CD4-positive, alpha-beta T cell (primary cell): ENCODE measurements at regions not wholly inside any gene's neighbourhood (a gene's known extent, or its start where the extent isn't known, plus 50 kb on each side); places are given as distances from the start of the nearest gene placed in this dataset.

ENCODE experiments used
- ATAC-seq: fragments of 200-7000 bp; cut with Tn5 transposase; one replicate; pipeline ENCODE4 v1.10.0; 2022; ENCODE audit warnings: mild to moderate bottlenecking; ENCODE audit not compliant: poor library complexity
- CTCF ChIA-PET: fragments of 350-600 bp; sonication (Branson Sonifier 250); formaldehyde crosslinking; loops from one replicate; lab custom pipeline; 2021; ENCODE audit warnings: antibody characterized with exemption, inconsistent platforms; lab: Charles Lee
- POLR2A ChIA-PET: fragments of 350-600 bp; sonication (Branson Sonifier 250); formaldehyde crosslinking; loops from one replicate; lab custom pipeline; 2021; ENCODE audit warnings: antibody characterized with exemption, inconsistent platforms; lab: Charles Lee
- DNase-seq, 14 experiments: peaks; one replicate each; pipeline ENCODE4 v3.0.0-alpha.2; 2013 to 2020; ENCODE audit warnings: mixed read lengths in 2 of 14
- H3K27ac ChIP-seq, 2 donors: one replicate each; pipeline versions ENCODE4 v1.5.1 to v1.7.0; 2013; ENCODE audit warnings: low read length in 2 of 2, low read depth in 1 of 2, mild to moderate bottlenecking in 1 of 2
- H3K27me3 ChIP-seq, 2 experiments: 1 replicate in 1 of 2; 2 replicates in 1 of 2; pipeline versions ENCODE4 v1.6.1 to v1.7.0; 2013; ENCODE audit warnings: low read length in 2 of 2, control low read depth in 1 of 2, mild to moderate bottlenecking in 1 of 2, moderate library complexity in 1 of 2; ENCODE audit not compliant: insufficient read depth in 2 of 2, control insufficient read depth in 1 of 2
- H3K36me3 ChIP-seq: one replicate; pipeline ENCODE4 v1.6.1; 2013; ENCODE audit warnings: low read length, control low read depth; ENCODE audit not compliant: insufficient read depth
- H3K4me1 ChIP-seq: one replicate; pipeline ENCODE4 v1.6.1; 2013; ENCODE audit warnings: low read length, control low read depth; ENCODE audit not compliant: insufficient read depth
- H3K4me3 ChIP-seq: one replicate; pipeline ENCODE4 v1.5.1; 2013; ENCODE audit warnings: mild to moderate bottlenecking, low read length, moderate library complexity
- H3K9me3 ChIP-seq, 2 experiments: 1 replicate in 1 of 2; 2 replicates in 1 of 2; pipeline versions ENCODE4 v1.6.1 to v1.7.0; 2013; ENCODE audit warnings: low read length in 2 of 2, mild to moderate bottlenecking in 2 of 2, control low read depth in 1 of 2, moderate library complexity in 1 of 2; ENCODE audit not compliant: control insufficient read depth in 1 of 2, insufficient read depth in 1 of 2
- H3K27ac Mint-ChIP-seq: one replicate; pipeline ENCODE4 v1.8.0; 2020; ENCODE audit warnings: mixed read lengths
- H3K27me3 Mint-ChIP-seq: one replicate; pipeline ENCODE4 v1.8.0; 2021; ENCODE audit warnings: mixed read lengths
- H3K36me3 Mint-ChIP-seq: one replicate; pipeline ENCODE4 v1.8.0; 2021; ENCODE audit warnings: low read depth, mixed read lengths
- H3K4me1 Mint-ChIP-seq: one replicate; pipeline ENCODE4 v1.8.0; 2021; ENCODE audit warnings: low read depth, mixed read lengths
- H3K4me3 Mint-ChIP-seq: one replicate; pipeline ENCODE4 v1.8.0; 2020; ENCODE audit warnings: mild to moderate bottlenecking, mixed read lengths
- H3K9me3 Mint-ChIP-seq: one replicate; pipeline ENCODE4 v1.8.0; 2020; ENCODE audit warnings: mixed read lengths
- intact Hi-C, 2 experiments: fragments of 100-400 bp; cut with DNase I in 1 of 2; cut with micrococcal nuclease in 1 of 2; formaldehyde crosslinking; loops; one replicate each; pipeline versions ENCODE4 v1.15.1 to v1.9.0; 2023 to 2025; cut with DNase I, micrococcal nuclease
- TF ChIP-seq, protein P1 (sequence below): fragments of 200-600 bp; IDR thresholded peaks from one replicate; pipeline ENCODE4 v1.8.0; 2022; ENCODE audit warnings: antibody characterized with exemption, mild to moderate bottlenecking

- Mint-ChIP-seq H3K27me3 (peaks cover 18% of the 10 kb centered on the region), H3K27ac (no peak overlapping the region), H3K4me3 (no peak overlapping the region), H3K36me3 (no peaks in the 10 kb centered on the region), H3K9me3 (no peaks in the 10 kb centered on the region), H3K4me1 (no peaks in the 10 kb centered on the region)
- intact Hi-C loops: no loop called here
- CTCF ChIA-PET: no interaction called here
- TF ChIP-seq, protein P1, sequence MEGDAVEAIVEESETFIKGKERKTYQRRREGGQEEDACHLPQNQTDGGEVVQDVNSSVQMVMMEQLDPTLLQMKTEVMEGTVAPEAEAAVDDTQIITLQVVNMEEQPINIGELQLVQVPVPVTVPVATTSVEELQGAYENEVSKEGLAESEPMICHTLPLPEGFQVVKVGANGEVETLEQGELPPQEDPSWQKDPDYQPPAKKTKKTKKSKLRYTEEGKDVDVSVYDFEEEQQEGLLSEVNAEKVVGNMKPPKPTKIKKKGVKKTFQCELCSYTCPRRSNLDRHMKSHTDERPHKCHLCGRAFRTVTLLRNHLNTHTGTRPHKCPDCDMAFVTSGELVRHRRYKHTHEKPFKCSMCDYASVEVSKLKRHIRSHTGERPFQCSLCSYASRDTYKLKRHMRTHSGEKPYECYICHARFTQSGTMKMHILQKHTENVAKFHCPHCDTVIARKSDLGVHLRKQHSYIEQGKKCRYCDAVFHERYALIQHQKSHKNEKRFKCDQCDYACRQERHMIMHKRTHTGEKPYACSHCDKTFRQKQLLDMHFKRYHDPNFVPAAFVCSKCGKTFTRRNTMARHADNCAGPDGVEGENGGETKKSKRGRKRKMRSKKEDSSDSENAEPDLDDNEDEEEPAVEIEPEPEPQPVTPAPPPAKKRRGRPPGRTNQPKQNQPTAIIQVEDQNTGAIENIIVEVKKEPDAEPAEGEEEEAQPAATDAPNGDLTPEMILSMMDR: no peak
- DNase-seq: no peak
- Histone ChIP-seq H3K36me3 (no peaks in the 10 kb centered on the region), H3K27ac (no peak overlapping the region), H3K4me3 (no peak overlapping the region), H3K27me3 (peaks cover 3 to 14% of the 10 kb centered on the region in 2 experiments), H3K9me3 (peaks cover 5 to 7% of the 10 kb centered on the region in 2 experiments), H3K4me1 (no peaks in the 10 kb centered on the region)
- no peak for ATAC-seq
- POLR2A ChIA-PET: no interaction called here
Observed at GRCh38 chr2:19416083-19416482, 57.7 kb upstream of the OSR1 start.

DNA sequence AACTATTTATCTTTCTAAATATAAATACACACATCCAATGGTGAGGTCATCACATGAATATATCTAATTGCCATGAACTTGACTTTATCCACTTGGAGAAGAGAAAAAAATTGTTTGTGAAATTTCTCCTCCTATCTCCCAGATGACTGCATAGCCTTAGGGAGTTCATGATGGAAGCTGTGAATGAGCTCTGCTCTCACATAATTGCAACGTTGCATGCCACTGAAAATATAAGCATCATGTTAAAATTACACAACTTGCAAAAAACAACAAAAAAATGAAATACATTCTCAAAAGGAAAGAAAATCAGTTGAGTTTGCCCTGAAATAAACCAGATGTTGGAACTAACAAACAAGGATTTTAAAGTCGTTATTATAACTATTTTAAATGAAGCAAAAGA lies 50.6 kb upstream of the OSR1 start:
- H3K36me3 Mint-ChIP-seq: no peaks in the 10 kb centered on the region
- Histone ChIP-seq H3K36me3 (no peaks in the 10 kb centered on the region), H3K9me3 (peaks cover 5 to 7% of the 10 kb centered on the region in 2 experiments), H3K27ac (no peak overlapping the region), H3K4me3 (no peak overlapping the region), H3K27me3 (peaks cover 0 to 8% of the 10 kb centered on the region in 2 experiments), H3K4me1 (no peaks in the 10 kb centered on the region)
- no peaks in the 10 kb centered on the region for H3K4me1 Mint-ChIP-seq
- ChIA-PET POLR2A (no interaction called here), CTCF (no interaction called here)
- intact Hi-C loops: no loop called here
- TF ChIP-seq, protein P1: no peak
- ATAC-seq (no peak), DNase-seq (no peak)
- H3K9me3 Mint-ChIP-seq: no peaks in the 10 kb centered on the region
- H3K27me3 Mint-ChIP-seq: peaks cover 33% of the 10 kb centered on the region
- no peak overlapping the region for H3K4me3 Mint-ChIP-seq
- no peak overlapping the region for H3K27ac Mint-ChIP-seq

- intact Hi-C loops: no loop called here
- Histone ChIP-seq H3K27ac (no peak overlapping the region), H3K27me3 (peaks cover 0 to 8% of the 10 kb centered on the region in 2 experiments), H3K9me3 (peaks cover 5 to 7% of the 10 kb centered on the region in 2 experiments), H3K36me3 (no peaks in the 10 kb centered on the region), H3K4me3 (no peak overlapping the region), H3K4me1 (no peaks in the 10 kb centered on the region)
- Mint-ChIP-seq H3K27me3 (peaks cover 37% of the 10 kb centered on the region), H3K36me3 (no peaks in the 10 kb centered on the region), H3K4me3 (no peak overlapping the region), H3K4me1 (no peaks in the 10 kb centered on the region), H3K9me3 (no peaks in the 10 kb centered on the region), H3K27ac (no peak overlapping the region)
- ATAC-seq: no peak
- ChIA-PET CTCF (no interaction called here), POLR2A (no interaction called here)
- TF ChIP-seq, protein P1: no peak
- no peak for DNase-seq
Observed at GRCh38 chr2:19408592-19408991, 50.2 kb upstream of the OSR1 start.
